ENCODE measurements at regions not wholly inside any gene's neighbourhood (a gene's known extent, or its start where the extent isn't known, plus 50 kb on each side); places are given as distances from the start of the nearest gene placed in this dataset.

DNA sequence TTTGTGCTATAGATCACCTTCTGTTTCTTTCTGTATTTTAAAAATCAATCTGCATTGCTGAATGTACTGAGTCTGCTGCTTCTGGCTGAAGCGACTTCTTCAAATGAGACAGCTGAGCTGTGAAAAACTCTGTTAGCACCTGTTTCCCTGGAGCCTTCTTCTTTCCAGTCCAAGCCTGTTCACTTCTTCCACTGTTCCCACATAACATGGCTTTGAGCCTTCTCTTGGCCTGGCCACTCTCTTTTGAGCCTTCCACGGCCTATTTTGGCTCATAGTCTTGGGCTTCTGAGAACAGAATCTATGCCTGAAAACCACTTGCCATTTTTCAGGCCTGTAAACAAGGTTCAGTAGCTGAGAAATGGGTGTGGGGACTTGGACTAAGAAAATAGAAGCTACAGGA, 132.9 kb upstream of the IGFBP7 start:
- H3K4me1 ChIP-seq (ENCODE audit: control insufficient read depth, insufficient read depth, low read length): no peaks in the 10 kb centered on the region
- H3K36me3 ChIP-seq (ENCODE audit: control insufficient read depth, insufficient read depth, low read length): no peaks in the 10 kb centered on the region
- no peaks in the 10 kb centered on the region for H3K9me3 ChIP-seq (ENCODE audit: control insufficient read depth, low read length)
- H3K4me3 ChIP-seq (ENCODE audit: low read length): no peak overlapping the region
- H3K27me3 ChIP-seq (ENCODE audit: control insufficient read depth, insufficient read depth, low read length): no peaks in the 10 kb centered on the region
- H3K9ac ChIP-seq (ENCODE audit: low read length): no peak overlapping the region

DNA sequence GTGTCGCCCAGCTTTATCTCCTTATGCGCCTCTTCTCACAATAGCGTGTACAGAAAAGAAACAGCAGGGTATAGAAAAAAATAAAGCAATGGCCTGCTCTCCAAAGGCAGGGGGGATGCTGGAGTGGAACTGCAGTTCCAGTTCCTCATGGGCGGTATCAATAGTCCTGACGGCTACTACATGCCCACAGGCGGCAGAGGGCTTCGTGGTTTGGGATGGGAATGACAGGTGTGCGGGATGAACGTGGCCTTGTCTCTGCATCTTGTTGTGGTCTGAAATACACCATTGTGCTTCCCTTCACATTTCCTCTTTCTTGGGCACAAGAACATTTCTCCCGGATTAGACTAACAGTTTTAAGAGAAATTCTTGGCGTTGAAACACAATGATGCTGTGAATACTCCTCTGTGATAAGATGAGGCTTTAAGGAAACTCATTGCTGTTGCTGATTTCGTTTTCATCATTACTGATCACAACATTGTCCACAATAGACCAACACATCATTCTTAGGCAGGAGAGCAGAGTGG, 124.1 kb upstream of the IGFBP7 start:
- peaks cover 15% of the 10 kb centered on the region for H3K4me1 ChIP-seq (ENCODE audit: control insufficient read depth, insufficient read depth, low read length)
- no peak overlapping the region for H3K9ac ChIP-seq (ENCODE audit: low read length)
- no peaks in the 10 kb centered on the region for H3K36me3 ChIP-seq (ENCODE audit: control insufficient read depth, insufficient read depth, low read length)
- H3K27me3 ChIP-seq (ENCODE audit: control insufficient read depth, insufficient read depth, low read length): no peaks in the 10 kb centered on the region
- no peak overlapping the region for H3K4me3 ChIP-seq (ENCODE audit: low read length)
- no peaks in the 10 kb centered on the region for H3K9me3 ChIP-seq (ENCODE audit: control insufficient read depth, low read length)

DNA sequence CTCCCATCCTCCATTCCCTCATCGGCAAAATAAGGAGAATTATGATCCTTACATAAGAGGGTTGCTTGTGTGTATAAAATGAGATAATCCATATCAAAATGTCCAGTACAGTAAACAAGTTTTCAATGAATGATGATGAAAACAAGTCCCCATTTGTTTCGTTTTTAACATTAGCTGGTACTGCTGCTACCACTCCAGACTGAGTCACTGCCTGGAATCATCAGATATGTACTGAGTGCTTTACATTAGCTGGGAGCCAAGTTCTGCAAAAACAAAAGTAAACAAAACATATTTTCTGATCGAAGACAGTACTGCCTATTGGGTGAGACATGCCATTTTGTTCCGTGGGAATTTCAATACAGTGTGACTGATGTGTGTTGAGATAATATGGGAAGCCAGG, 123.2 kb upstream of the IGFBP7 start:
- H3K27me3 ChIP-seq (ENCODE audit: control insufficient read depth, insufficient read depth, low read length): no peaks in the 10 kb centered on the region

DNA sequence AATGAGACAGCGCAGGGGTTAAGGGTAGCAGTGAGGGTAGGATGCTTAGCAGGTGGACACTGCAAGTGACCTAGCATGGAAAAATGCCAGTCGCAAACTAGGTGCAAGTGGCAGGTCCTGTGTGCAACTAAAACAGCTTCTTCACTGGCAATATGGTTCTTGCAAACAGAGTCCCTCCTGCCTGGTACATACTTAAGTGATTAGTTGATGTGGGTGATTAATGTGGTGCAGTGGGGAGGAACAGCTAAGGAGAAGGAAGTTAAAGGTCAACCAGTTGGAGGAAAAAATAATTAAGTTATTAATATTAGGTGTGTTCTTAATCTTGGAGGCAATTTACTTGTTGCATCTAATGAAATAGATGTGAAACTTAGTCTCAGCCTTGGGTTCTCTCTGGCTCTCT, 121.6 kb upstream of the IGFBP7 start:
- Histone ChIP-seq H3K4me3 (ENCODE audit: low read length) (no peak overlapping the region), H3K9me3 (ENCODE audit: control insufficient read depth, low read length) (no peaks in the 10 kb centered on the region)

More for the DNA sequence above, 123.2 kb upstream of the IGFBP7 start:
- H3K9ac ChIP-seq (ENCODE audit: low read length): no peak overlapping the region
- H3K4me3 ChIP-seq (ENCODE audit: low read length): no peak overlapping the region
- no peaks in the 10 kb centered on the region for H3K36me3 ChIP-seq (ENCODE audit: control insufficient read depth, insufficient read depth, low read length)
- H3K9me3 ChIP-seq (ENCODE audit: control insufficient read depth, low read length): no peaks in the 10 kb centered on the region
- peaks cover 15% of the 10 kb centered on the region for H3K4me1 ChIP-seq (ENCODE audit: control insufficient read depth, insufficient read depth, low read length)

DNA sequence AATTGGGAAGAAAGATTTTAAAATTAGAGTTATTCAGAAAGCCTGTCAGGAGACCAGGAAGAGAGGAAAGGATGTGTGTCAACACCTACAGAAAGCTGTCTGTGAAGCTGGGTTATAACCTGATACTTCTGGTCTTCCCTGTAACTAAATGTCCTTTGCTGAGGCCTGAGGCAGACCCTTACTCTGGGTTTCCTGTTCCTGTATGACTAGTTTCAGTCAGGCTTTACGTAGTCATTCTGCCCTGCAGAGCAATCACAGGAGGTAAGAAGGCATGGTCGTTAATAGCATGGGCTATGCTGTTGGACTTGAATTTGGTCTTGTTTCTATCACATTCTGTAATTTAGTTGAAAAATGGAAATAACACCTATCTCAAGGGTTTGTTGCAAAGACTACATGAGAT, 110.5 kb upstream of the IGFBP7 start:
- Histone ChIP-seq H3K9ac (ENCODE audit: low read length) (no peak overlapping the region), H3K27me3 (ENCODE audit: control insufficient read depth, insufficient read depth, low read length) (no peaks in the 10 kb centered on the region), H3K9me3 (ENCODE audit: control insufficient read depth, low read length) (no peaks in the 10 kb centered on the region), H3K4me1 (ENCODE audit: control insufficient read depth, insufficient read depth, low read length) (no peaks in the 10 kb centered on the region), H3K4me3 (ENCODE audit: low read length) (no peak overlapping the region), H3K36me3 (ENCODE audit: control insufficient read depth, insufficient read depth, low read length) (no peaks in the 10 kb centered on the region)

More for the DNA sequence above, 121.6 kb upstream of the IGFBP7 start:
- Histone ChIP-seq H3K36me3 (ENCODE audit: control insufficient read depth, insufficient read depth, low read length) (no peaks in the 10 kb centered on the region), H3K4me1 (ENCODE audit: control insufficient read depth, insufficient read depth, low read length) (peaks cover 15% of the 10 kb centered on the region), H3K9ac (ENCODE audit: low read length) (no peak overlapping the region), H3K27me3 (ENCODE audit: control insufficient read depth, insufficient read depth, low read length) (no peaks in the 10 kb centered on the region)

DNA sequence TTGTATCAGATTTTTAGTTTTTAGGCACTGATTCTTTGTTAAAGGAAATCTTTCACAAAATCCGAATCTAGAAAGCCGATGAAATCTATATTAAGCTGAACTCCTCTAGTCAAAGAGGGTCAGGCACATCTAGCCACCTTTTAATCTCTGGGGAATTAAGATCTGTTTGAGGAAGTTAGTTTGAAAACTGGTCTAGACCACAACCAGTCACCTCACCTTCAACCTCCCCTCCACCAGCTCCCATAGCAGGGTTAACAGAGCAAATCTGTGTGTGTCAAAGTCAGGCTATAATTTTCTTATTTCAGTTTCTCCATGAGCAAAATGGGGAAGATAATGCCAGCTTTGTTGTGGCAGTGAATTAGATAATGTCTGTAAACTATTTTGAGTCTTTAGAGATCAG, 110.0 kb upstream of the IGFBP7 start:
- Histone ChIP-seq H3K4me3 (ENCODE audit: low read length) (no peak overlapping the region), H3K4me1 (ENCODE audit: control insufficient read depth, insufficient read depth, low read length) (no peaks in the 10 kb centered on the region), H3K9me3 (ENCODE audit: control insufficient read depth, low read length) (no peaks in the 10 kb centered on the region), H3K36me3 (ENCODE audit: control insufficient read depth, insufficient read depth, low read length) (no peaks in the 10 kb centered on the region), H3K9ac (ENCODE audit: low read length) (no peak overlapping the region), H3K27me3 (ENCODE audit: control insufficient read depth, insufficient read depth, low read length) (no peaks in the 10 kb centered on the region)

DNA sequence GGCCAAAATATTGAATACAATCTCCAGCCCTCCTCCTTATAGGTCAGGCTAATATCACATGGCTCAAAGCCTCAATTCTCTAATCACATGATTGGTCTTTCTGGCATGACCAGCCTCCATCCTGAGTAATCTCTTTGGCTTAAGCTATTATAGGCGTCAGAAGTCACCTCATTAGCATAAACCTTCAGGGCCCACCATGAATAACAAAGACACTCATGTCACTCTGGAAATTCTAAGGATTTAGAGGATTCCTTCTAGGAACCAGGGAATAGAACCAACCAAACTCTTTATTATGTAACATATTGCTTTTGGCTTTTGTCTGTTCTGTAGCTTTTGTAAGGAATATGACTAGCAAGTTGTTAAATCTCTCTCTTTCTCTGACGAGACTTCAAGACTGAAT, 109.2 kb upstream of the IGFBP7 start:
- Histone ChIP-seq H3K9ac (ENCODE audit: low read length) (no peak overlapping the region), H3K9me3 (ENCODE audit: control insufficient read depth, low read length) (no peaks in the 10 kb centered on the region), H3K27me3 (ENCODE audit: control insufficient read depth, insufficient read depth, low read length) (no peaks in the 10 kb centered on the region)

DNA sequence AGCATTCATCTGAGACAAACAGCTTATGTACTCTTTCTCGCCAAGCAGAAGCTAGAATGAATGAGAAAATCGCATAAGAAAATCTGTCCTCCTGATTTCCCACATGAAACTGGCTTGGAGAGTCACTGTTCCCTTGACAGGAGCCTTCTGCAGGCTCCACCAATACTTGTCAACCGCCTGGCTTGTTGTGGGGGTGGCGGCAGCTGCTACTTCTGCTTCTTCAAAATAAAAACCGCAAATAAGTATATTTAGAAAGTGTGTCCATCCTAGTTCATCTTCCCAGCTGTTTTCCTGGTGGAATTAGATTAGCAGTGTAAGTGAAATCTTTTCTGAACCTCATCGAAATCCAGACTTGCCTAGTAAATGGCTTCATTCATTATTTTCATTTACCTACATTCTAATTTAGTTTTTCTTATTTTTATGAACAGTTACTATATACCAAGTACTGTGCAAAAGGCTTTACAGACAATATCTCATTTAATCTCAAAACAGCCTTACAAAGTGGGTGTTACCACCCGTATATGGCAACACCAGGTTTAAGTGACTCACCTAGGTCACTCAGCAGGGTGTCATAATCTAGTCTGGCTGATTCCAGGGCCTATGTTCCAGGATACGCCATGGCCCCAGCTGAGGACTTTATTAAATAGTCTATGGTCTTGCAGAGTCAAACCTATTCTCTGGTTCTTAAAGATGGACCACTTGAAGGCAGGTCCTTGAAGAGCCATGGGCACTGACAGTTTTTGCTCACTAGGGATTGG, 104.6 kb upstream of the IGFBP7 start:
- no peaks in the 10 kb centered on the region for H3K36me3 ChIP-seq (ENCODE audit: control insufficient read depth, insufficient read depth, low read length)
- H3K9me3 ChIP-seq (ENCODE audit: control insufficient read depth, low read length): no peaks in the 10 kb centered on the region
- H3K4me1 ChIP-seq (ENCODE audit: control insufficient read depth, insufficient read depth, low read length): no peaks in the 10 kb centered on the region
- no peak overlapping the region for H3K9ac ChIP-seq (ENCODE audit: low read length)
- H3K4me3 ChIP-seq (ENCODE audit: low read length): no peak overlapping the region
- no peaks in the 10 kb centered on the region for H3K27me3 ChIP-seq (ENCODE audit: control insufficient read depth, insufficient read depth, low read length)

More for the DNA sequence above, 109.2 kb upstream of the IGFBP7 start:
- no peak overlapping the region for H3K4me3 ChIP-seq (ENCODE audit: low read length)
- no peaks in the 10 kb centered on the region for H3K36me3 ChIP-seq (ENCODE audit: control insufficient read depth, insufficient read depth, low read length)
- no peaks in the 10 kb centered on the region for H3K4me1 ChIP-seq (ENCODE audit: control insufficient read depth, insufficient read depth, low read length)

DNA sequence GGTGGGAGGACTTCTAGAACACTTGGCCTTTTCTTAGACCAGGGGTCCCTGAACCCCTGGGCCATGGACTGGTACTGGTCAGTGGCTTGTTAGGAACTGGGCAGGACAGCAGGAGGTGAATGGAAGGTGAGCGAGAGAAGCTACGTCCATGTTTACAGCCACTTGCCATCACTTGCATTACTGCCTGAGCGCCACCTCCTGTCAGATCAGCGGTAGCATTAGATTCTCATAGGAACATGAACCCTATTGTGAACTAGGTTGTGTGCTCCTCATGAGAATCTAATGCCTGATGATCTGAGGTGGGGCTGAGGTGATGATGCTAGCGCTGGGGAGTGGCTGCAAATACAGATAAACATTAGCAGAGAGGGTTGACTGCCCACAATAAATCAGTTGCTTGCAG, 100.9 kb upstream of the IGFBP7 start:
- no peaks in the 10 kb centered on the region for H3K27me3 ChIP-seq (ENCODE audit: control insufficient read depth, insufficient read depth, low read length)
- H3K9me3 ChIP-seq (ENCODE audit: control insufficient read depth, low read length): no peaks in the 10 kb centered on the region

DNA sequence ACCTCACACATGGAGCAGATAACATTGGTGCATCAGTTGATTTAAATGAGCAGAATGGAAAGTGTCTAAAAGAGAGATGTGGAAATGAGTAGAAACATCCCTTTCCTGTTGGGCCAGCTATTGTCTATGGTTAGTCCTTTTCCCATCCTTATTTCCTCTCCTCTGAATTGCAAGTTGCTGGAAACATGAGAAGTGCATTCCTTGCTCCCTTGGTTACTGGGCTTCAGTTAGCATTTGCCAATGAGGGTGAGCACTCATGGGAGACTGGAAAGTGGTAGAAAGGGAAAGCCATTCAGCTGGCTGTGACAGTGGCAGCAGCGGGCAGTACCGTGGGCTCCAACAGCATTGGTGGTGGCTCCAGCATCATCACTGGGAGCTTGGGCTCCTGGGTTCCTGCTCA, 96.0 kb upstream of the IGFBP7 start:
- Histone ChIP-seq H3K4me3 (ENCODE audit: low read length) (no peak overlapping the region), H3K9me3 (ENCODE audit: control insufficient read depth, low read length) (no peaks in the 10 kb centered on the region), H3K27me3 (ENCODE audit: control insufficient read depth, insufficient read depth, low read length) (no peaks in the 10 kb centered on the region), H3K36me3 (ENCODE audit: control insufficient read depth, insufficient read depth, low read length) (no peaks in the 10 kb centered on the region), H3K4me1 (ENCODE audit: control insufficient read depth, insufficient read depth, low read length) (no peaks in the 10 kb centered on the region), H3K9ac (ENCODE audit: low read length) (no peak overlapping the region)

More for the DNA sequence above, 100.9 kb upstream of the IGFBP7 start:
- H3K4me3 ChIP-seq (ENCODE audit: low read length): no peak overlapping the region
- no peaks in the 10 kb centered on the region for H3K4me1 ChIP-seq (ENCODE audit: control insufficient read depth, insufficient read depth, low read length)
- no peak overlapping the region for H3K9ac ChIP-seq (ENCODE audit: low read length)
- no peaks in the 10 kb centered on the region for H3K36me3 ChIP-seq (ENCODE audit: control insufficient read depth, insufficient read depth, low read length)

DNA sequence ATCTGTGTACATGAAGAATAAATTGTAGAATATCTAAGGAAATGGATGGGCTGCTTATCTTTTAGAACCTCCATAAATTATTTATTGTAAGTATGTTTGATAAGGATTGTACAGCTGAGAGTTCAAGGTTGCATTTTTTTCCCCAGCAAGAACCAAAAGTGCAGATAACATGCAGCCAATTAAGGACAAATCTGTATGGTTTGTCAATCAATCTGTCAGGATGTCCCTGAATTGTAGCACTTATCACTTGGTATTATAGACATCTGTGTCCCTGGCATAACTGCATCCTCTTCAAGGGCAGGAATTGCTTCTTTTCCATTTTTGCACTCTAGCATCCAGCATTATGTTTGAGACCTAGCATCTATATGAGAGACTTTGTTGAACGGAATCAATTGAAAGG, 95.4 kb upstream of the IGFBP7 start:
- Histone ChIP-seq H3K9ac (ENCODE audit: low read length) (no peak overlapping the region), H3K27me3 (ENCODE audit: control insufficient read depth, insufficient read depth, low read length) (no peaks in the 10 kb centered on the region)

DNA sequence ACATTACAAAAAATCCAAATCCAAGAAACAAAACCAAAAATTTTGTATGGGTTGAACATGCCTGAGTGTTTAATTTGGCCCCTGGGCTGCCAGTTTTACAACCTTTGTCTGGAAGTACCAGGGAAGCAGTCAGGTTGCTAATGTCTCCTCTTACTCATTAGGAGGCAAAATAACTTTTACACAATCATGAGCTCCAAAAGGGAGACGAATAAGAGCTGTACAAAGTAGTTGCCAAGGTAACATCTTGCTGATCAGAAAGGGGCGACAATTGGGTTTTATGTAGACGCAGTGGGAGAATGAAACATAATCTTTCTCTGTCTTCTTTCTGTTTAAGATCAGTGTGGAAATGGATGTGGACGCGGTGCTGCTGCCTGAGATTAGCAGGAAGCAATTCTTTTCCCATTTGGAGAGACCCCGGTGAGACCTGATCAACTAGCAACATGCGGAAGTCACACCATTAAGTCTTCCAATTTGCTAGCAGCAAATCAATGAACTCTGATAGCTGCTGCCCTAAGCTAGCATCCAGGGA, 90.7 kb upstream of the IGFBP7 start:
- Histone ChIP-seq H3K9me3 (ENCODE audit: control insufficient read depth, low read length) (no peaks in the 10 kb centered on the region), H3K9ac (ENCODE audit: low read length) (no peak overlapping the region), H3K4me1 (ENCODE audit: control insufficient read depth, insufficient read depth, low read length) (no peaks in the 10 kb centered on the region), H3K27me3 (ENCODE audit: control insufficient read depth, insufficient read depth, low read length) (no peaks in the 10 kb centered on the region), H3K36me3 (ENCODE audit: control insufficient read depth, insufficient read depth, low read length) (no peaks in the 10 kb centered on the region), H3K4me3 (ENCODE audit: low read length) (no peak overlapping the region)

More for the DNA sequence above, 95.4 kb upstream of the IGFBP7 start:
- Histone ChIP-seq H3K36me3 (ENCODE audit: control insufficient read depth, insufficient read depth, low read length) (no peaks in the 10 kb centered on the region), H3K4me3 (ENCODE audit: low read length) (no peak overlapping the region), H3K4me1 (ENCODE audit: control insufficient read depth, insufficient read depth, low read length) (no peaks in the 10 kb centered on the region), H3K9me3 (ENCODE audit: control insufficient read depth, low read length) (no peaks in the 10 kb centered on the region)
